Activated CD8-positive, alpha-beta T cell treated with anti-CD3 and anti-CD28 coated beads for 36 hours (primary cell): ENCODE measurements at regions not wholly inside any gene's neighbourhood (a gene's known extent, or its start where the extent isn't known, plus 50 kb on each side); places are given as distances from the start of the nearest gene placed in this dataset.

Experiments used
- ATAC-seq: fragments of 200-7000 bp; cut with Tn5 transposase; one replicate; pipeline ENCODE4 v1.10.0; 2021; ENCODE audit warnings: mild to moderate bottlenecking, moderate library complexity
- CTCF ChIA-PET: fragments of 350-600 bp; sonication (Branson Sonifier 250); formaldehyde crosslinking; loops from one replicate; lab custom pipeline; 2021; ENCODE audit warnings: antibody characterized with exemption; lab: Charles Lee
- POLR2A ChIA-PET: fragments of 350-600 bp; sonication (Branson Sonifier 250); formaldehyde crosslinking; loops from one replicate; lab custom pipeline; 2021; ENCODE audit warnings: antibody characterized with exemption; lab: Charles Lee
- DNase-seq: peaks from one replicate; pipeline ENCODE4 v3.0.0-alpha.2; 2020
- H3K27ac Mint-ChIP-seq: one replicate; pipeline ENCODE4 v1.8.0; 2021; ENCODE audit warnings: mild to moderate bottlenecking, mixed read lengths
- H3K27me3 Mint-ChIP-seq: one replicate; pipeline ENCODE4 v1.8.0; 2021; ENCODE audit warnings: mixed read lengths
- H3K36me3 Mint-ChIP-seq: one replicate; pipeline ENCODE4 v1.8.0; 2021; ENCODE audit warnings: low read depth, mixed read lengths
- H3K4me1 Mint-ChIP-seq: one replicate; pipeline ENCODE4 v1.8.0; 2021; ENCODE audit warnings: low read depth, mixed read lengths
- H3K4me3 Mint-ChIP-seq: one replicate; pipeline ENCODE4 v1.8.0; 2021; ENCODE audit warnings: mild to moderate bottlenecking, moderate library complexity, mixed read lengths
- H3K9me3 Mint-ChIP-seq: one replicate; pipeline ENCODE4 v1.8.0; 2021; ENCODE audit warnings: mixed read lengths
- intact Hi-C: fragments of 100-400 bp; cut with micrococcal nuclease; formaldehyde crosslinking; loops from one replicate; pipeline ENCODE4 v1.10.0; 2022
- TF ChIP-seq, protein P1 (sequence below): fragments of 200-600 bp; IDR thresholded peaks from one replicate; pipeline ENCODE4 v1.8.0; 2022; ENCODE audit warnings: antibody characterized with exemption, mild to moderate bottlenecking

DNA sequence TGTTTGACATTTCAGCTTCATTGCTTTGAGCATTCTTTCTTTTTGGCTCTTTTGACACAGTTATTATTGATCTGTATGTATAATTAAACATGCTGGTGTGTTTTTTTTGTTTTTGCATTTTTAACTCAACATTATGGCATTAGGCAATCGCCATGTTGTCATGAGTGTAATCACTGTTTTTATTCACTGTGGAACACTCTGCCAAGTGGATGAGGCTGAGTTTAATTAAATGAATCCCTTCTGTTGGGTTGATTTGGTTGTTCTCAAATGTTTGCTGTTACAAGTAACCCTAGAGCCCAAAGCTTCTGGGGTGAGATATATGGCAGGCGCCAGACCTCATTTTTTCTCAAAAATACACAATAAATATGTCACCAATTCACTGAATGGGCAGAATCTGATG is 428.1 kb downstream of the MATN1 start:
- intact Hi-C loops = no loop called here
- no peak for ATAC-seq
- H3K4me3 Mint-ChIP-seq = no peak overlapping the region
- no peaks in the 10 kb centered on the region for H3K36me3 Mint-ChIP-seq
- H3K9me3 Mint-ChIP-seq = no peaks in the 10 kb centered on the region
- TF ChIP-seq, protein P1, sequence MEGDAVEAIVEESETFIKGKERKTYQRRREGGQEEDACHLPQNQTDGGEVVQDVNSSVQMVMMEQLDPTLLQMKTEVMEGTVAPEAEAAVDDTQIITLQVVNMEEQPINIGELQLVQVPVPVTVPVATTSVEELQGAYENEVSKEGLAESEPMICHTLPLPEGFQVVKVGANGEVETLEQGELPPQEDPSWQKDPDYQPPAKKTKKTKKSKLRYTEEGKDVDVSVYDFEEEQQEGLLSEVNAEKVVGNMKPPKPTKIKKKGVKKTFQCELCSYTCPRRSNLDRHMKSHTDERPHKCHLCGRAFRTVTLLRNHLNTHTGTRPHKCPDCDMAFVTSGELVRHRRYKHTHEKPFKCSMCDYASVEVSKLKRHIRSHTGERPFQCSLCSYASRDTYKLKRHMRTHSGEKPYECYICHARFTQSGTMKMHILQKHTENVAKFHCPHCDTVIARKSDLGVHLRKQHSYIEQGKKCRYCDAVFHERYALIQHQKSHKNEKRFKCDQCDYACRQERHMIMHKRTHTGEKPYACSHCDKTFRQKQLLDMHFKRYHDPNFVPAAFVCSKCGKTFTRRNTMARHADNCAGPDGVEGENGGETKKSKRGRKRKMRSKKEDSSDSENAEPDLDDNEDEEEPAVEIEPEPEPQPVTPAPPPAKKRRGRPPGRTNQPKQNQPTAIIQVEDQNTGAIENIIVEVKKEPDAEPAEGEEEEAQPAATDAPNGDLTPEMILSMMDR = no peak
- ChIA-PET POLR2A (no interaction called here), CTCF (no interaction called here)
- H3K4me1 Mint-ChIP-seq = no peaks in the 10 kb centered on the region
- no peak overlapping the region for H3K27ac Mint-ChIP-seq
- peaks cover 12% of the 10 kb centered on the region for H3K27me3 Mint-ChIP-seq
- no peak for DNase-seq

DNA sequence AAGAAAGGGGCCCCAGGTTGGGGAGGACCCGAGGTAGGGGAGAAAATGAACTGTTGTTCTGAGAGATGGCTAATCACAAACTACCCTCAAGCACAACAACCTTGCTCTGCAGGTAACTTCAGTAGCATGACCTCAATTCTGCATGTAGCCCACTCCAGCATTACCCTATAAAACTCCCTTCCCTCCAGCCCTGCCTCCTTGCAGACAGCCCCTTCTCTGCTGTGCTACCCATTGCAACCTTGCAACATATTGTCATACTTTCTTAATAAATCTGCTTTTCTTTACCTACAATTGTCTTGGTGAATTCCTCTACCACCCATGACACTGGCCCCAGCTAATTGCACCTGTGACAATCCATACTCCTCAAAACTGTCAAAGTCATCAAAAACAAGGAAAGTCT is 428.9 kb downstream of the MATN1 start:
- no peak for DNase-seq
- Mint-ChIP-seq H3K27ac (no peak overlapping the region), H3K36me3 (no peaks in the 10 kb centered on the region), H3K9me3 (no peaks in the 10 kb centered on the region), H3K4me3 (no peak overlapping the region), H3K4me1 (no peaks in the 10 kb centered on the region), H3K27me3 (peaks cover 12% of the 10 kb centered on the region)
- TF ChIP-seq, protein P1 = no peak
- CTCF ChIA-PET = no interaction called here
- intact Hi-C loops = no loop called here
- no peak for ATAC-seq
- POLR2A ChIA-PET = no interaction called here

DNA sequence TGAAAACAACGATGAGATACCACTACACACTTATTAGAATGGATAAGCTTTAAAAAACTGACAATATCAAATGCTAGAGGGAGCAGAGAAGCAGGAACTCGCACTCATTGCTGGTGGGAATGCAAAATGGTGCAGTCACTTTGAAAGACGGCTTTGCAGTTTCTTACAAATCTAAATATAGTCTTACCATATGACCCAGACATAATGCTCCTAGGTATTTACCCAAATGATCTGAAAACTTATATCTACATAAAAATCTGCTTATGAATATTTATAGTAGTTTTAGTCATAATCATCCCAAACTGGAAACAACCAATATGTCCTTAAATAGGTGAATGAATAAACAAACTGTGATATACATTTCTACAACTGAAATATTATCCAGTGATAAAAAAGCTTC is 430.9 kb downstream of the MATN1 start:
- no peak overlapping the region for H3K4me3 Mint-ChIP-seq
- intact Hi-C loops = no loop called here
- TF ChIP-seq, protein P1 = no peak
- H3K27ac Mint-ChIP-seq = no peak overlapping the region
- H3K27me3 Mint-ChIP-seq = peaks cover 12% of the 10 kb centered on the region
- no peaks in the 10 kb centered on the region for H3K36me3 Mint-ChIP-seq
- no peaks in the 10 kb centered on the region for H3K9me3 Mint-ChIP-seq
- POLR2A ChIA-PET = no interaction called here
- CTCF ChIA-PET = no interaction called here
- no peak for ATAC-seq
- no peak for DNase-seq
- H3K4me1 Mint-ChIP-seq = no peaks in the 10 kb centered on the region

DNA sequence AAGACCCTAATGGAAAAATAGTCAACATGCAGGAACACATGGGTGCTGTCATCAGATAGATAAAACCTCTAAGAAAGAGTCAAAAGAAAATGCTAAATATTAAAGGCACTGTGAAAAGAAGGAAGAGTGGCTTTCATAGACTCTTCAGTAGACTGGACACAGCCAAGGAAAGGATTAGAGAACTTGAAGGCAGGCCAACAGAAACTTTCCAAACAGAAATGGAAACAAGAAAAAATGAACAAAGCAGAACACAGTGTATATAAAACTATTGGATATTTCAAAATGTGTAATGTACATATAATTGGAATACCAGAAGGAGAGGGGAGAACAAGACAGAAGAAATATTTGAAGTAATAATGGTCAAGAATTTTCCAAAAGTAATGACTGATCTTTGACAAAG is 431.9 kb downstream of the MATN1 start:
- Mint-ChIP-seq H3K27me3 (peaks cover 12% of the 10 kb centered on the region), H3K27ac (no peak overlapping the region), H3K4me3 (no peak overlapping the region), H3K36me3 (no peaks in the 10 kb centered on the region), H3K9me3 (no peaks in the 10 kb centered on the region), H3K4me1 (no peaks in the 10 kb centered on the region)
- POLR2A ChIA-PET = no interaction called here
- ATAC-seq (no peak), DNase-seq (no peak)
- CTCF ChIA-PET = no interaction called here
- intact Hi-C loops = no loop called here
- TF ChIP-seq, protein P1 = no peak

DNA sequence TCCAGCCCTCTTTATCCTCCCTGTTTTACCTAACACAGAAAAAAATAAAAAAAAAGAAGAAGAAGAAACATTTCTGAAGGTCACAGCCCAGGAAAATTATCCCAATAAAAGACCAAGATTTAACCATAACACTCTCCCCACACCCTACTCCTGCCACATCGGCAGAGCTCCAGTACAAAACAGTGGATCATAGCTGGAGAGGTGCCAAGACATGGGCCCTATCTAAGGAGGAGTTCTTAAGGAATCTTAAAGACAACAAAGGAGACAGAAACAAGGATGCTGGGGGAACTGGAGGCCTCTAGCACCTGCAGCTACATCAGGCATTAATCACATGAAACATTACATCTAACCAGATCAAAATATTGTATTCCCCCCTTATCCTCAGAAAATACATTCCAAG is 432.8 kb downstream of the MATN1 start:
- H3K4me1 Mint-ChIP-seq = no peaks in the 10 kb centered on the region
- DNase-seq (no peak), ATAC-seq (no peak)
- intact Hi-C loops = no loop called here
- H3K27ac Mint-ChIP-seq = no peak overlapping the region
- H3K9me3 Mint-ChIP-seq = no peaks in the 10 kb centered on the region
- no peaks in the 10 kb centered on the region for H3K36me3 Mint-ChIP-seq
- H3K27me3 Mint-ChIP-seq = peaks cover 9% of the 10 kb centered on the region
- no peak overlapping the region for H3K4me3 Mint-ChIP-seq
- POLR2A ChIA-PET = interaction anchor here (0.6 kb wide), 1 partner anchor 22 kb away, joined by 3 read pairs; no protein-coding TSS in a partner anchor
- CTCF ChIA-PET = no interaction called here
- TF ChIP-seq, protein P1 = no peak
